Heart right ventricle (tissue), 16 donors: ENCODE measurements at regions not wholly inside any gene's neighbourhood (a gene's known extent, or its start where the extent isn't known, plus 50 kb on each side); places are given as distances from the start of the nearest gene placed in this dataset.

Experiments
- ATAC-seq, 8 donors: fragments of 200-7000 bp; cut with Tn5 transposase; one replicate each; pipeline ENCODE4 v1.9.1; 2020; ENCODE audit warnings: mild to moderate bottlenecking in 8 of 8, moderate library complexity in 8 of 8, moderate number of reproducible peaks in 1 of 8
- DNase-seq, 2 donors: peaks; one replicate each; pipeline ENCODE4 v3.0.0-alpha.2; 2020
- H3K27ac ChIP-seq, 10 donors: fragments of 200-600 bp; sonication (generic) in 2 of 10; one replicate each; pipeline versions ENCODE4 v1.5.0 to v1.8.0; 2020 to 2022; ENCODE audit warnings: mild to moderate bottlenecking in 3 of 10
- H3K27me3 ChIP-seq, 7 donors: fragments of 200-600 bp; one replicate each; pipeline ENCODE4 v1.8.0; 2021 to 2022; ENCODE audit warnings: mild to moderate bottlenecking in 2 of 7
- H3K36me3 ChIP-seq, 9 donors: fragments of 200-600 bp; sonication (generic) in 1 of 9; one replicate each; pipeline versions ENCODE4 v1.5.0 to v1.8.0; 2020 to 2022; ENCODE audit warnings: mild to moderate bottlenecking in 2 of 9
- H3K4me1 ChIP-seq, 9 donors: fragments of 200-600 bp; sonication (generic) in 1 of 9; one replicate each; pipeline versions ENCODE4 v1.5.0 to v1.8.0; 2020 to 2022; ENCODE audit warnings: mild to moderate bottlenecking in 4 of 9
- H3K4me3 ChIP-seq, 10 donors: fragments of 200-600 bp; sonication (generic) in 2 of 10; one replicate each; pipeline versions ENCODE4 v1.5.0 to v1.8.0; 2020 to 2022; ENCODE audit warnings: mild to moderate bottlenecking in 7 of 10, moderate library complexity in 2 of 10
- H3K9me3 ChIP-seq, 11 donors: fragments of 200-600 bp in 10 of 11; sonication (generic) in 2 of 11; one replicate each; pipeline versions ENCODE4 v1.5.0 to v1.8.0; 2013 to 2022; ENCODE audit warnings: mild to moderate bottlenecking in 2 of 11, control low read depth in 1 of 11, moderate library complexity in 1 of 11
- CTCF ChIP-seq, 9 donors: fragments of 200-600 bp; sonication (generic) in 2 of 9; IDR thresholded peaks; one replicate each; pipeline versions ENCODE4 v1.5.0 to v1.8.0; 2021 to 2022; ENCODE audit warnings: antibody characterized with exemption in 9 of 9, mild to moderate bottlenecking in 5 of 9, moderate library complexity in 1 of 9
- WGBS, 2 donors: extraction: QIAGEN DNeasy Blood & Tissue Kit; methylation state at CpG; one replicate each; pipeline ENCODE4 v1.1.7; 2013; ENCODE audit warnings: inconsistent platforms in 1 of 2; 5-methylcytosine and 5-hydroxymethylcytosine counted together
- intact Hi-C, 10 donors: fragments of 100-400 bp; cut with DNase I; formaldehyde crosslinking; loops; one replicate each; pipeline versions ENCODE4 v1.11.1 to v1.14.2; 2022
- donor health status: Arrhythmogenic right ventricular cardiomyopathy.
- donor health status: ischemic (EF 13 %, LVEDD 7.1; RV severe dilation, severe dysfunction).
- donor health status: healthy with polysubstance abuse.
- donor health status: DM: no; HTN: yes; CAD: no.
- donor health status: DM: no; HTN: no; CAD: no.
- donor health status: ischemic (EF 25% LVEDD 6.9; RV normal size, moderate dysfunction).
- donor health status: ischemic (EF 25% LVEDD 5.7; RV mildly dilated, moderate dysfunction).
- donor health status: healthy.
- donor health status: DM: yes; HTN: yes; CAD: no.
- donor health status: Ischemic cardiomyopathy.
- donor health status: ischemic (EF 35%, LVEDD 5.7; RV mildly dilated, moderate dysfunction).
- donor health status: nonischemic (EF 11% LVEDD 7.7; RV severe dilation, severe dysfunction).
- donor health status: DM: yes; HTN: yes; CAD: no.
- donor health status: PGD.
- donor health status: ischemic (EF 29% LVEDD 5.4; RV normal size, mild dysfunction).
- donor health status: nonischemic (EF 23%, LVEDD 6.1; RV moderate dilation, normal function).

DNA sequence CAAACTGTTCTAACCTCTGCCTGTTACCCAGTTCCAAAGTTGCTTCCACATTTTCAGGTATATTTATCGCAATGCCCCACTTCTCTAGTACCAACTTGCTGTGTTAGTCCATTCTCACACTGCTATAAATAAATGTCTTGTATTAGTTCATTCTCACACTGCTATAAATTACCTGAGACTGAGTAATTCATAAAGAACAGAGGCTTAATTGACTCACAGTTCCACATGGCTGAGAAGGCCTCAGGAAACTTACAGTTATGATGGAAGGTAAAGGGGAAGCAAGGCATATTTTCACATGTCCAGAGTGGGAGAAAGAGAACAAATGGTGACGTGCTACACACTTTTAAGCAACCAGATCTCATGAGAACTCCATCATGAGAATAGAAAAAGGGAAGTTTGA, 130.4 kb upstream of the C11orf87 start:
- WGBS, 2 donors, result 85 to 88% methylated on average over 2 of the region's 2 CpGs
- ATAC-seq, result no peak

DNA sequence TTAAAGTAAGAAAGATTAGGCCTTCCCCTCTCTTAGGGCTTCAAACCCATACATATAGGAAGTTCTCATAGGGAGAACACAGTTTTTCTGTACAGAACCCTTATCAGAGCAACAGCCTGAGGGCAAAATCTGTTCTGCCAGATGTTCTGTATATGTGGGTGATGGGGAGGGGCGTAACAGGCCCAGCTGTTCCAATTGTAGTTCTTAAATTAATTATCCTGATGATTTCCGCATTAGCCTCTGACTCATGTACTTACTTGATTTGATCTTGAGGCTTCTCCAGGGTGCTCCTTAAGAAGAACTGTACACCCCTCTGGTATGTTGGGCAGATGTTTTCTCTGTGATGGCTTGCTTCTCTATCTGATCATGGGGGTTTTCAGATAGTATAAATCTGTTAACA, 123.1 kb upstream of the C11orf87 start:
- Histone ChIP-seq H3K4me1 (peaks cover 0 to 12% (median 4%) of the 10 kb centered on the region in 9 donors), H3K27ac (no peak overlapping the region), H3K36me3 (no peaks in the 10 kb centered on the region), H3K9me3 (no peaks in the 10 kb centered on the region), H3K27me3 (no peaks in the 10 kb centered on the region), H3K4me3 (no peak overlapping the region)
- intact Hi-C loops, result no loop called here
- ATAC-seq (no peak), DNase-seq (no peak)
- 82 to 86% methylated on average over 2 of the region's 2 CpGs for WGBS, 2 donors
- TF ChIP-seq CTCF (IDR thresholded peaks at IDR 0.05), result no peak

More for the DNA sequence above, 130.4 kb upstream of the C11orf87 start:
- H3K9me3 ChIP-seq, result no peaks in the 10 kb centered on the region
- no peak for DNase-seq
- no peaks in the 10 kb centered on the region for H3K4me1 ChIP-seq
- no peaks in the 10 kb centered on the region for H3K27me3 ChIP-seq
- H3K36me3 ChIP-seq, result no peaks in the 10 kb centered on the region
- intact Hi-C loops, result no loop called here
- TF ChIP-seq CTCF (IDR thresholded peaks at IDR 0.05), result no peak
- H3K4me3 ChIP-seq, result no peak overlapping the region
- no peak overlapping the region for H3K27ac ChIP-seq

DNA sequence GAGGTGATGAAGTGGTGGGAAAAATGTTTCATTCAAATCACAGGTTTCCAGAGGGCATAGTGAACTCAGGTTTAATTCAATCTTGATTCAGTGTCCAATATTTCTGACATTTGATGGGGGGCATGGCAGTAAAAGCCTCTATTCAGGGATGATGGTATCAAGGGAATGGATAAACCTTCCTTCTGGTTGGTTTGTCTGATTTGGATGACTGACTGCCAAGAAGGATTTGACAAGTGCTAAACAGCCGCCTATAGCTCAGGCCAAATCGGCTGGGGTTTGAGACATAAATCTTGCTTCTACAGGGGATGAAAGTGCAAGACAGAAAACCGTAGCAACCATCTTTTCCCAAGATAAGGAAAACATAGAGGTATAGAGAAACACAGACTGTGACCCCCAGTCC, 121.8 kb upstream of the C11orf87 start:
- intact Hi-C loops, result no loop called here
- Histone ChIP-seq H3K4me1 (peaks cover 0 to 12% (median 4%) of the 10 kb centered on the region in 9 donors), H3K36me3 (no peaks in the 10 kb centered on the region), H3K27ac (no peak overlapping the region), H3K9me3 (no peaks in the 10 kb centered on the region), H3K4me3 (no peak overlapping the region), H3K27me3 (no peaks in the 10 kb centered on the region)
- ATAC-seq (no peak), DNase-seq (no peak)
- 75 to 85% methylated on average over 3 of the region's 3 CpGs for WGBS, 2 donors
- TF ChIP-seq CTCF (IDR thresholded peaks at IDR 0.05), result no peak

DNA sequence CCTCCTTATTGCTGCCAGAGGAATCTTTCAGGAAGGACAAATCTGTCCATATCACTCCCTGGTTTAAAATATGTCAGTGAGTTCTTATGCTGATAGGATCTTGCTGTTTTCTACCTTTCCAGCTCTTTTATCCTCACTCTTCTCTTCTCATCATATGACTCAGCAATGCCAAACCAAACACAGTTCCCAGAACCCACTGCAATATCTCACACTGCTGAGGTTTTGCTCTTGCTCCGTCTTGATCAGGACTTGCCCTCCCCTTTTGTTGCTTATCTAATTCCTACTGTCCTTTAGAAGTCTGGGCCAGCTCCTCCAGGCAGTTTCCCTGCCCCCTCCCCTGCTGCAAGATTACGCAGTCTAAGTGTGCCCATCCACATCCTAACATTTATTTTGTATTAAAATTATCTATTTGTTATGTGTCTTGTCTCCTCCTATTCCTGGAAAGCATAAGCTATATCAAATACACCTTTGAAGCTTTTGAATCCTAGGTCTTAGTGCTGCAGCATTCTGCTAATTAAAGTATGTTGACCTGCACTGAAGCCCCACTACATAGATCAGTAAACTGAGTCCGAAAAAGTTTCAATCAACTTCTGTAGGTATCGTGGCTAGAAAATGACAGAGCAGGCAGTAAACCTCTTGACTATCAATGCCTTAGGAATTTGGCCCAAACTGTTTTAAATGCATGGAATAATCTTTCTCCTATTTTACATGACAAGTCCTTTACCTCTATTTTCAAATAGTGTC, 119.2 kb upstream of the C11orf87 start:
- intact Hi-C loops, result no loop called here
- Histone ChIP-seq H3K9me3 (no peaks in the 10 kb centered on the region), H3K4me3 (no peak overlapping the region), H3K27me3 (no peaks in the 10 kb centered on the region), H3K36me3 (no peaks in the 10 kb centered on the region), H3K27ac (no peak overlapping the region), H3K4me1 (peaks cover 0 to 12% (median 4%) of the 10 kb centered on the region in 9 donors)
- ATAC-seq (no peak), DNase-seq (no peak)
- TF ChIP-seq CTCF (IDR thresholded peaks at IDR 0.05), result no peak
- WGBS, 2 donors, result 75 to 77% methylated on average over 4 of the region's 4 CpGs
